ENCODE measurements at regions not wholly inside any gene's neighbourhood (a gene's known extent, or its start where the extent isn't known, plus 50 kb on each side); places are given as distances from the start of the nearest gene placed in this dataset.
"Not testable (repeated sequence)": the region's sequence is repeated elsewhere in the genome, so short reads cannot be mapped to it uniquely, and the experiment has no call there.

DNA sequence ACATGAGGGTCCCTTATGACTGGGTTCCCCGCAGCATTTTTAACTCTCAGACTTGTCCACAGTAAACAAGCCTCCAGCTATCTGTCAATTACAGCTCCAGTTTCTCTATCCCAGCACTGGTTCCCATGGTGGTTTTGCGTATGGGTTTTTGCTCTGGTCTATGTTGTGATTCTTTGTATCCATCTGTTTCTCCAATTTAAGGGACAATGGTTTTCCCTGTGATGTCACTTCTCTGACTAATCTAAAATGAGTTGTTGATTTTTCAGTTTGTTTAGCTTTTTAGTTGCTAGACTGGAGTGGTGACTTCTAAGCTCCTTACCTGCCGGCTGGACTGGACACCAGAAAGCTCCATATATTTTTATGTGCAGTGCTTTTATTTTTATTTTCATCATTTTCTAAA lies 303.7 kb downstream of the INHBA start:
- H3K36me3 Mint-ChIP-seq = peaks cover 0 to 6% of the 10 kb centered on the region in 2 donors
- no peak for ATAC-seq
- no peak for DNase-seq (ENCODE audit: low spot score in 2 of 2)
- H3K9me3 Mint-ChIP-seq = peaks cover 17 to 18% of the 10 kb centered on the region in 2 donors
- H3K27ac Mint-ChIP-seq = no peak overlapping the region

DNA sequence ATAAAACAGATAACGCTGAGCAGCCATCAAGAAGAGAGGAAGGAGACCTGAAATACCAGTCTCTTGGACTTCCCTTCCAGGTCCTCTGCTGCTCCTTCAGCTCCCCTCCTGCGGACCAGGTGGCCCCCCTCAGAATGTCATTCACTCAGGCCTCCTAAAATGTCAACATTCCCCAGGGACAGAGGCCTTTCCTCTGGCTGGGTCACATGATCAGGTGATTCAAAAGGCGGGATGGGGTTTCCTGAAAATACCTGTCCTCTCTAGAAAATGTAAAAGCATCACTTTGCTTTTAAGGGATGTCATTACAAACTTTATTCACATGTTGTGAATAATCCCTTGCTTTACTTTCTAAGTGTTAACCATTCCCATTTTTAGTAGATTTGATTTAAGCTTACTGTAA lies 311.1 kb downstream of the INHBA start:
- Mint-ChIP-seq H3K27ac (no peak overlapping the region), H3K9me3 (peaks cover 12 to 19% of the 10 kb centered on the region in 2 donors), H3K36me3 (no peaks in the 10 kb centered on the region)
- ATAC-seq = no peak
- DNase-seq (ENCODE audit: low spot score in 2 of 2) = no peak

DNA sequence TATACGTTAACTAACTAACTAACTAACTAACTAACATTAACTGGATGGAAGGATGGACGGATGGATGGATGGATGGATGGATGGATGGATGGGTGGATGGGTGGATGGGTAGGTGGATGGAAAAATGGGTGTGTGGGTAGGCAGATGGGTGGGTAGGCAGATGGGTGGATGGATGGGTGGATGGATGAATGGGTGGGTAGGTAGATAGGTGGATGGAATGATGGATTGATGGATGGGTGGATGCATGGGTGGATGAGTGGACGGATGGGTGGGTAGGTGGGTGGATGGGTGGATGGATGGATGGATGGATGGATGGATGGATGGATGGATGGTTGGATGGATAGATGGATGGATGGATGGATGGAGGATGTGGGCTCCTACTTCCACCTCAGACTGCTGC lies 314.0 kb downstream of the INHBA start:
- H3K27ac Mint-ChIP-seq; DNase-seq (ENCODE audit: low spot score in 2 of 2); ATAC-seq; H3K36me3 Mint-ChIP-seq: not testable (repeated sequence)
- H3K9me3 Mint-ChIP-seq = peaks cover 10 to 22% of the 10 kb centered on the region in 2 donors

DNA sequence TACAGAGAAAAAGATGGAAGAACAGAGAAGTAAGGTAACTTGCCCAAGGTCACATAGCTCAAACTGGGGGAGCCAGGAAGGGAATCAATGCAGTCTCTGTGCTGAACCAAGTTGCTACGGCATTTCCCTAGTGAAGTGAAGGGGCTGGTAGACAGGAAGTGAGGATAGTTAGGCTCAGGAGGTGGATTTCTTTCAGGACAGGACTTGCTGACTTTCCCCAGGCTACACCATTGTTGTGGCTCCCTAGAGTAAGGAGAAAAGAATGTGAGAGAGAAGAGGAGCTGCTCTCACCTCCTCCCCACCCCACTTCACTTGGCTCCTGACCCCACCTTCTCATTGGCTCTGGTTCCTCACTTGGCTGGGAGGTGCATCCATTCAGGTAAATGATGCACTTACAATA lies 316.9 kb downstream of the INHBA start:
- ATAC-seq = no peak
- peaks cover 12 to 26% of the 10 kb centered on the region in 2 donors for H3K9me3 Mint-ChIP-seq
- no peaks in the 10 kb centered on the region for H3K36me3 Mint-ChIP-seq
- DNase-seq (ENCODE audit: low spot score in 2 of 2) = no peak
- no peak overlapping the region for H3K27ac Mint-ChIP-seq

DNA sequence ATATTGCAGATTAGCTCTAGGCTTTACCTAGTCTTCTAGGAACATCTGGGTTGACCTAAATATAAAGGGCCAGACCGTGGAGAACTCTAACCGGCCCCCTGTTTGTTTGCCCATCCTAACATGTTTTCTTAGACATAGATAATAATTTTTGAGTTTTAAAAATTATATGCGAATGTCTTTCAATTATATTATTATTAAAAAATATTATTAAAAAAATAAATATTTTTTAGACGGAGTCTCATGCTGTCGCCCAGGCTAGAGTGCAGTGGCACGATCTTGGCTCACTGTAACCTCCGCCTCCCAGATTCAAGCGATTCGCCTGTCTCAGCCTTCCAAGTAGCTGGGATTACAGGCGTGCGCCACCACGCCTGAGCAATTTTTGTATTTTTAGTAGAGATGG lies 318.5 kb downstream of the INHBA start:
- no peak for DNase-seq (ENCODE audit: low spot score in 2 of 2)
- Mint-ChIP-seq H3K27ac (no peak overlapping the region), H3K36me3 (no peaks in the 10 kb centered on the region), H3K9me3 (peaks cover 15 to 18% of the 10 kb centered on the region in 2 donors)
- ATAC-seq = no peak

DNA sequence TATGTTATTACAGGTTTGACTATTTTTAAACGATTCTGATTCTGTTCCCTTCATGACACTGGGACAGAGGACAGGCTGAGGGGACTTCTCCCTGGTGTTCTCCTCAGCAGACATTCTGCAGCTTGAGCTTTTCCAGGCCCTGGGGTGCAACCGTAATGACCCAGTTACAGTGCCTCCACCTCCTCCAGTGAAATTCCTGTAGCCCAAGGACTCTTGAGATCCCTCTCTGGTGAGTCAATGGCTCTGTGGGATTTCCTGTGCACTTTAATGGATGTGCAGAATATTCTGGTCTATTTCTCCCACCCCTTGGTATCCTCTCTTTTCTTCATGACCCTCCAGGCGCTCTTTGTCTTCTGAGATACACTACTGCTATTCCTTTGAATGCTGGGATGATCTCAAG lies 319.3 kb downstream of the INHBA start:
- Mint-ChIP-seq H3K9me3 (peaks cover 13 to 17% of the 10 kb centered on the region in 2 donors), H3K36me3 (no peaks in the 10 kb centered on the region), H3K27ac (no peak overlapping the region)
- DNase-seq (ENCODE audit: low spot score in 2 of 2) (no peak), ATAC-seq (no peak)

DNA sequence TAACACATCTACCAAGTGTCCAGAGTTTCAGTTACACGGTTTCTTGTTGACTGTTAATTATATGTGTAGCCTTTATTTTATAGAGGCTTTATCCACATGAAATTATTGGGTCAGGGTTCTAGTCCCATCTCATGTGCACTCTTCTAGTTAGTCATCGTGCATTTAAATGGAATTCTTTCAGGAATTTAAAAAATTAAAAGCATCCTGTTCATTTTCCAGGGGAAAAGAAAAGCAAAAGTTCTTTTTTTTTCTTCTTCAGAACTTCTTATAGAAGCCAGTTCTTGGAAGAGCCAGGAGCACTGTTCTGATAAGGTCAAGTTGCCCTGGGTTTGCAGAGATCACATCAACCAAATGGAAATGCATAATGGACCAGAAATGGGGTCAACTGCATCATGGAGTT lies 324.7 kb downstream of the INHBA start:
- DNase-seq (ENCODE audit: low spot score in 2 of 2) (no peak), ATAC-seq (no peak)
- no peak overlapping the region for H3K27ac Mint-ChIP-seq
- no peaks in the 10 kb centered on the region for H3K36me3 Mint-ChIP-seq
- peaks cover 0 to 9% of the 10 kb centered on the region in 2 donors for H3K9me3 Mint-ChIP-seq

DNA sequence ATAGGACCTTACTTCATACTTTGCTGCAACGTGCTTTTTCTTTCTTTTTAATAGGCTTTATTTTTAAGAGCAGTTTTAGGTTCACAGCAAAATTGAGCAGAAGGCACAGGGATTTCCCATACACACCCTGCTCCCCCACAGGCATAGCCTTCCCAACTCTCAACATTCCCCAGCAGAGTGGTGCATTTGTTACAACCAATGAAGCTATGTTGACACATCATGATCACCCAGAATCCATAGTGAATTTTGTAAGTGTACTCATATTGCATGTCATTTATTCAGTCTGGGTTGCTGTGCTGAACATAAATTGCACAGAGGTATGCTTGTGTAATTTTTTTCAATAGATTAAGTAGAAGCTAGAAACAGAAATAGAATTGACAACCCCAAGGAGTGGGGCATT lies 327.3 kb downstream of the INHBA start:
- no peak for ATAC-seq
- Mint-ChIP-seq H3K27ac (no peak overlapping the region), H3K9me3 (peaks cover 0 to 3% of the 10 kb centered on the region in 2 donors), H3K36me3 (no peaks in the 10 kb centered on the region)
- DNase-seq (ENCODE audit: low spot score in 2 of 2) = no peak

DNA sequence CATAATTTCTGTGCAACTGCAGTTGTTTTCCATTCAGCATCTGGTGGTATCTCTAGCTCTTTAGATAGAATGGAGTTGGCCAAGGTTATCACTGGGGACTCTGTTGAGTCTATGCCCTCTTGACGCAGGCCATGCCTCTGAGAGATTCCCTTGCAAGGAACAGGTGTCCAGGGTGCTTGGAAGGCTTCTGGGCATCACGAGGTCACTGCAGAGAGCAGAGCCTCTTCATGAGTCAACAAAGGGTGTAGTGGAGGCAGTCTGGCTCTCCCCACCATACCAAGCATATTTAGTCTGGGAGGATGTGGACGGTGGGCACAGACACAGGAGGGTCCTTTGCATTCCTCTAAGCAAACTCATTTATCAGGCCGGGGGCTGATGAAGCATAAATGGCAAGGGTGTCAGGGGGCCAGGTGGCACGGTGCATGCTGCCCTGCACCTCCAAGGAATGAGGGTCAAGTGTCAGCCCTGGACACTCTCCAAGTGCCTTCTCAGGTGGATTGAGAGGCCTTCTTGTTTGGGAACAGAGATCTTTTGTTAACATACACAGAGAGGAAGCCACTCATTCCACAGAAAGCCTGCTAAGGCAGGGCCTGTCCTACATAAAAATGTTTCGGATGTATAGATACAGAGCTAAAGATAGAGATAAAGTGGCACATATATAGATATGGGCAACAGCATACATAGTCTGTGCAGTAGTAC lies 328.6 kb downstream of the INHBA start:
- Mint-ChIP-seq H3K27ac (no peak overlapping the region), H3K9me3 (peaks cover 5% of the 10 kb centered on the region in 2 donors), H3K36me3 (no peaks in the 10 kb centered on the region)
- DNase-seq (ENCODE audit: low spot score in 2 of 2) = no peak
- no peak for ATAC-seq

DNA sequence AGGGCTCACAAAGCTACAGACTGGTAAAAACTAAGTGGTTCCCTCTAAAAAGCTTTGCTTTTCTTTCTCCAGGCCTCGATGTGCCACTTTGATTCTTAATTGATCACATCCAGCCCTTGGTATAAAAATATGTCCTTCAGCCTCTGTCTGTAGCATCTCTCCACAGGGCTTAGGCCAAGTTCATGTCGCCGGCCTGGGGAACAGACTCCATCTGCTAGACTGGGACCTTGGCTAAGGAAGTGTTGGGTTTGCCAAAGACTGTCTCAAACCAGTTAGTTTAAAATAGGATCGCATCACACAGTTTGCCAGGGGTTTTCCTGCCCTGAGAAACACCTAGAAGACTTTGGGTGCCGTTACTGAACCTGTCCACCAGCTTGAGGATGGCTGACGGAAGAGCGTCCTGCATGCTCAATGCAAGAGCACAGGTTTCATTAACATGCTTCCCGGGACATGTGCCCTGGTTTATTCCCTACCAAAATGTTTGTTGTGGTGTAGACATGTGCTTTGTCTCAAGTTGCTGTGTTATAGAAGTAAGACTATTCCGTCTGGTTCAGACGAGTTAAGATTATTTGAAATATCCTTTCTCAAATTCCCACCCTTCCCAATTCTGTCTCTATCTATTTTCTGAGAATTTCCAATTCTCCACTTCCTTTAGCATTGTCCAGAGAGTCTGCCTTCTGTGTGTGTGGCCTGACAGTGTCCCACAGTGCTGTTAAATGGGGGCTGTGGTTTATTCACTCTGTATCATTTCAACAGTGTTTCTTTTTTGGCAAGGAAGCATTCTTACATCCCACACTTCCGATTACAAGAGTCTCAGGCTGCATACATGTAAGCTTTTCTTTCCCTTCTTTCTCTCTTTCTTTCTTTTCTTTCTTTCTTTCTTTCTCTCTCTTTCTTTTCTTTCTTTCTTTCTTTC lies 334.7 kb downstream of the INHBA start:
- Mint-ChIP-seq H3K27ac (no peak overlapping the region), H3K36me3 (peaks cover 0 to 6% of the 10 kb centered on the region in 2 donors), H3K9me3 (peaks cover 7 to 22% of the 10 kb centered on the region in 2 donors)
- DNase-seq (ENCODE audit: low spot score in 2 of 2) (no peak), ATAC-seq (no peak)

DNA sequence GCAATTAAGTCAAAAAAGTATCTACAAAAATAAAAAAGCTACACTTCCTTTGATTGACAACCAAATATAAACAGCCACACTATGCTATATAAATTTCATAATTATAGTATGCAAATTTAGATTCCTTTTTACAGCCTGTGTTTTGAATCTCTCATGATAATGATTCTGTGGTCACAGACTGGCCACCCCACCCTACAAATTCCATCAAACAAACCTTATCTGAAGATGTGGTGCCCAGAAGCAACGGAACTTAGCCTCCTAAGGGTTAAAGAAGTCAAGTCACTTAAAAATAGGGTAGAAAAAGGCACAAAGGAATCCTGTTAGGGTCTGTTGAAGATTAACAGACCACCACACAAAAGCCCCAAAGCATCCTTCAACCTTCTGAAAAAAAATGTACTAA lies 351.8 kb downstream of the INHBA start:
- H3K36me3 Mint-ChIP-seq = no peaks in the 10 kb centered on the region
- peaks cover 0 to 7% of the 10 kb centered on the region in 2 donors for H3K9me3 Mint-ChIP-seq
- H3K27ac Mint-ChIP-seq = no peak overlapping the region
- DNase-seq (ENCODE audit: low spot score in 2 of 2) (no peak), ATAC-seq (no peak)

DNA sequence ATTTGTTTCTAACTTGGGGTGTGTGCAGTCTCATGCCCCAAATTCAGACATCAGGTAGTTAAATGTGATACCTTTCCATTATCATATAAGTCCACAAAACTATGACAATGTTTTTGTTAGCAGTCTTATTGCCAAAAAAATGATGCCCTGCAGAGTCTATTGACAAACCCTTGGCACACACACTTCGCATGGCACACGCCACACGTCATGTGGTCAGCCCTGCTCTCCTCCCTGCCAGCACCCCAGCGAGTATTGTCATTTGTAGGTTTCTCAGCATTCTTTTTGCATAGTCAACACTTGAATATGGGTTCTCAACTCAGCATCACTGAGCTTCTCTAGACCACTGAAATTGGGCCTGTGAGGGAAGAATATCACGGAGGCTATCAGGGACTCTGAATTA lies 356.0 kb downstream of the INHBA start:
- no peak overlapping the region for H3K27ac Mint-ChIP-seq
- DNase-seq (ENCODE audit: low spot score in 2 of 2) (no peak), ATAC-seq (no peak)
- H3K36me3 Mint-ChIP-seq = peaks cover 0 to 4% of the 10 kb centered on the region in 2 donors
- peaks cover 18 to 19% of the 10 kb centered on the region in 2 donors for H3K9me3 Mint-ChIP-seq

DNA sequence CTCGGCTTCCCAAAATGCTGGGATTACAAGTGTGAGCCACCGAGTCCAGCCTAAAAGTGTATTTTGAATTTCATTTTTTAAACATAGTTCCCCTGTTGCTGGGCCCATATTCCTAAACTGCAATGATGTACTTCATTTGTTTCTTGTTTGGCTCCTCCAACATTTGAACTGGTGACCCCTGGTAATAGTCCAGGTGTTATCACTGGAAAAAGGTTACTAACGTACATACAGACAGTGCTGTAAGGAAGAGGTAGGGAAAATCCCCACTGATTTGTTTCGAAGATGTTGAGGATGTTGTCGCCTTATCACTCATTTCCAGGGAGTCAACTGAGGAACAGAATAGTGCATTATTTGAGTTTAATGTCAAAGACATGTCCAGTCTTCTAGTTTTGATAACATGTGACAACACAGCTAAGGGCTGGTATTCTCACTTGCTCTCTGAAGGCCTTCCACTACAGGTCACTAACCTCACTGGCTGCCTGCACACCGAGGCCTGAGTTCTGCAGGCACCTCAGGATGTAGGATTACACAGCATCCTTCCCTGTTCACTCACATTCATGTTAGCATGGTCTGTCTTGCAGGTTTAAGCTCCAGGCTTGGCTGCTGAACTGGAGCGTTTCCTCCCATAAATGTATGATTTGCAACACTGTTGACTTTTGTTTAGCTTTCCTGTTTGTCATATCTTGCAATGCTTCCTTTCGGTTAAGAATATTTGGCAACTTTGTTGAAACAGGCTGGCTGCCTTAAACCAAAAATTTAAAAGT lies 362.8 kb downstream of the INHBA start:
- Mint-ChIP-seq H3K27ac (no peak overlapping the region), H3K36me3 (peaks cover 0 to 4% of the 10 kb centered on the region in 2 donors), H3K9me3 (peaks cover 19 to 21% of the 10 kb centered on the region in 2 donors)
- DNase-seq (ENCODE audit: low spot score in 2 of 2) (no peak), ATAC-seq (no peak)

DNA sequence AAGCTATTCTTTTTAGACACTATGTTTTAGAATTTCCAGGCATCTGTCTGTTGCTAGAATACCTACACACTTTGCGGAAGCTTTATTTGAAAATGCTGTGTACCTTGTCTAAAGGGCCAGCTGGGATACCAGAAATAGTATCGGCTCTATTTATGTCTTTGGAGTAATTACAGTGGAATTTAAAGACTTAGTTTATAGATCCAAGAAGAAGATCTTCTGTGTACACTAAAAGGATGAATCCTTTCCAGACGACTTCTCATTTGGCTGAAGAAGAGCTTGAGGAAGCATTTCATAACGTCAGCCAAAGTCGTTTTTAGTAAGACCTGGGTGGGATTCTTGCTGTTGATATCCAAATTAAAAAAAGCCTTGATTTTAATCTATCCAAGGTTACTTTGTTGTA lies 365.9 kb downstream of the INHBA start:
- Mint-ChIP-seq H3K9me3 (peaks cover 3 to 6% of the 10 kb centered on the region in 2 donors), H3K27ac (no peak overlapping the region), H3K36me3 (no peaks in the 10 kb centered on the region)
- no peak for DNase-seq (ENCODE audit: low spot score in 2 of 2)
- no peak for ATAC-seq

DNA sequence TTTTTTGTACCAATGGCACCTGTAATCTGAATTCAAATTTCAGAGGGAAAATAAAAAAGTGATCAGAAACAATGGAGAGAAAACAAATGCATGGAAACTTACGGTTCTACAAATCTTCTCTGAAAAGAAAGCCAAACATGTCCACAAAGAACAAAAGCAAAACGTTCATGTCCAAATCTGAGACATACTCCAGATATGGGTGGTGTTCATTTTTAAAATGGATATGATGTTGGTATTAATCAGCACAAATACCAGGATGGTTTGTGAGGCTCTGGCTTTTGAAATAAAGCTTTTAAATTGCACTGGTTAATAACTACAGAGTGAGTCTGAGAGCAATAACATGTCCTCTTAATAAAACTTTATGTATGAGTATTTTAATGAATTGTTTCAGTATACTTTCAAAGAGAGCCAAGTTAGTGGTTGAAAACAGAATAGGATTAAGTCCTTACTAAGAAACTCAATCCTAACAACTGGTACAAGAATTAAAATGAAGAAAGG lies 366.4 kb downstream of the INHBA start:
- H3K9me3 Mint-ChIP-seq = peaks cover 0 to 3% of the 10 kb centered on the region in 2 donors
- no peak for ATAC-seq

DNA sequence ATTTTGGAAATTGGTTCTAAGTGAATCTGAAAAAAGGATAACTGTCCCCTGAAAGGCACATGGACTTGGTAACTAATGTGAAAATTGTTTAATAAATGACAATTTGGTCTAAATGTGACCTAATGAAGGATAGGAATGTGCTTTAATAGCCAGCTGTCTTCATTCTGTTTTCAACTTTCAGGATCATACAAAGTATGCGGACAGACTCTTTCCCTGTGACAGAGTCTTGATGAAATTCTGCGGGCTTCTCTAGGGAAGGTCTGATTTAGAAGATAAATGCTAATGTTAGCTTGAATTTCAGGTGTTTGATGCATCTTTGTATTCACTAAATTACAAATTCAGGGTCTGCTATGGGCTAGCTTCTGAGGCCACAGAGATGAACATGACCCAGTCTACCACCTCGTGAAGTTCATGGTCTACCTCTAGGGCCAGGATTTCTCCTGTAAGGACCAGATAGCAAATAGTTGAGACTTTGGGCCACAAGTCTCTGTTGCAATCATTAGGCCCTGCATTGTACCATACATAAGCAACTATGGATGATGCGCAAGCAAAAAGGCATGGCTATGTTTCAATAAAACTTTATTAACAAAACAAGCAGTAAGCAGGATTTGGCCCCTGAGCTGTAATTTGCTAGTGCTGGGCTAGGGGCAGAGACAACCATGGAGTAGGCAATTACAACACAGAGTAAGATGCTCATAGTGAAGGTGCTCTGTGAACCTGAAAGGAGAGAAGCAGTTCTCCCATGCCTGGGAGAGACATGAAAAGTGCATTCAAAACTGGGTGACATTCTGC lies 368.6 kb downstream of the INHBA start:
- H3K27ac Mint-ChIP-seq = no peak overlapping the region

More for the DNA sequence above, 366.4 kb downstream of the INHBA start:
- Mint-ChIP-seq H3K27ac (no peak overlapping the region), H3K36me3 (no peaks in the 10 kb centered on the region)
- no peak for DNase-seq (ENCODE audit: low spot score in 2 of 2)

More for the DNA sequence above, 368.6 kb downstream of the INHBA start:
- H3K36me3 Mint-ChIP-seq = no peaks in the 10 kb centered on the region
- DNase-seq (ENCODE audit: low spot score in 2 of 2) (no peak), ATAC-seq (no peak)
- peaks cover 0 to 4% of the 10 kb centered on the region in 2 donors for H3K9me3 Mint-ChIP-seq
